ENCODE measurements at regions not wholly inside any gene's neighbourhood (a gene's known extent, or its start where the extent isn't known, plus 50 kb on each side); places are given as distances from the start of the nearest gene placed in this dataset.

DNA sequence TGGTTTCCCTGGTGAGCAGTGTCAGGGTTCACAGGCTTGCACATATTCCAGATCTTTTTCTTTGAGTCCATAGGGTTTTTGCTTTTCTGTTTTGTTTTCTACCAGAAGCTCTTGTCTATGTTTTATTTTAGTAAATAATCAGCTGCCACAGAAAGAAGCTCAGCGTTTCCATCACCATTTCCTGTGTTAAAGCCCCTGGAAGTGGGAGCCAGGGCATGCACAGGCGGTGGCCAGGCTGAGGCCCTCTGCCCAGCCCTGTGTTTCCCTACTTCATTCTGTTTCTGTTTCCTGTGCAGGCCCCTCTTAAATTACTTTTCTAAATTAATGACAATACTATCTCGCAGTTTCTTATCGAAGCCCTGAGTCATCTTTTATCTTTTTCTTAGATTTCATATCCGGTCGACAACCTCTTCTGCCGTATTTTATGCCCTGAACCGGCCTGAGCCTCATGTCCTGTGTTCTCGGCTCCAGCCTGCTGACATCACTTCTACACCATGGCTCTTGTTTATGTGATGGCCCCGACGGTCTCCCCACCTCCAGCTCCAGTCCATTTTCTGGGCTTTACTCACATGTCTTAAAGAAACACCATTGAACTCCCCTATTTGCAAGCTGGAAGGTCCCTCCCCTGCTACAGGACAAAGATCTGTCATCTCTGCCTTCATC is 442.2 kb downstream of the TCERG1L start:
- Histone ChIP-seq H3K27ac (no peak overlapping the region), H3K27me3 (no peaks in the 10 kb centered on the region), H3K4me1 (no peaks in the 10 kb centered on the region), H3K36me3 (no peaks in the 10 kb centered on the region), H3K4me3 (no peak overlapping the region), H3K9me3 (no peaks in the 10 kb centered on the region)
- no peak for DNase-seq (ENCODE audit: low spot score in 2 of 2)
- TF ChIP-seq POLR2A (IDR thresholded peaks at IDR 0.05) (no peak), EP300 (IDR thresholded peaks at IDR 0.05) (no peak), CTCF (IDR thresholded peaks at IDR 0.05) (no peak)
- 59 to 70% methylated on average over 11 of the region's 11 CpGs for WGBS, 2 donors

DNA sequence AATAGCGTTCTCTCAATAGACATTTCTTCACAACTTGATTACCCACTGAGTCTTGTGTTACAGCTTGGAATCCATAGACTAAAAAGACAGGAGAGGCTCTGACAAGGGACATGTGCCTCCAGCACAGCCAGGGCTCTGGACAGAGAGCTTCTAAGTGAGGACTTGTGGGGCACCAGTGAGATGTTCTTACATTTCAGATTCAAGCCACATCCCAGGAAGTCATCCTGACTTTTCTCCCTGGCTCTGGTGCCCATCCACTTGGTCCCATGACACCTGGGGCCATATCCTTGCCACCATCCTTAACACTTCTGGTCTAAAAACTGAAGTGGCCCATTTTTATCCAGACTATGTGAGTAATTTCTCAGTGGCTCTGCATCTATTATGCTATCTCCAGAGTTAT is 440.1 kb downstream of the TCERG1L start:
- Histone ChIP-seq H3K27ac (no peak overlapping the region), H3K9me3 (no peaks in the 10 kb centered on the region), H3K4me1 (no peaks in the 10 kb centered on the region), H3K4me3 (no peak overlapping the region), H3K27me3 (no peaks in the 10 kb centered on the region), H3K36me3 (no peaks in the 10 kb centered on the region)
- TF ChIP-seq EP300 (IDR thresholded peaks at IDR 0.05) (no peak), CTCF (IDR thresholded peaks at IDR 0.05) (no peak), POLR2A (IDR thresholded peaks at IDR 0.05) (no peak)
- WGBS, 2 donors = 42 to 86% methylated on average over 1 of the region's 1 CpG
- DNase-seq (ENCODE audit: low spot score in 2 of 2) = no peak

GRCh38 chr10:130873636-130874035 is 437.9 kb downstream of the TCERG1L start:
- Histone ChIP-seq H3K27ac (no peak overlapping the region), H3K4me1 (no peaks in the 10 kb centered on the region), H3K27me3 (no peaks in the 10 kb centered on the region), H3K36me3 (no peaks in the 10 kb centered on the region), H3K4me3 (no peak overlapping the region), H3K9me3 (no peaks in the 10 kb centered on the region)
- TF ChIP-seq POLR2A (IDR thresholded peaks at IDR 0.05) (no peak), CTCF (IDR thresholded peaks at IDR 0.05) (no peak), EP300 (IDR thresholded peaks at IDR 0.05) (no peak)
- 81 to 82% methylated on average over 1 of the region's 1 CpG for whole genome bisulfite sequencing, 2 donors
- DNase-seq (ENCODE audit: low spot score in 2 of 2) = no peak

DNA sequence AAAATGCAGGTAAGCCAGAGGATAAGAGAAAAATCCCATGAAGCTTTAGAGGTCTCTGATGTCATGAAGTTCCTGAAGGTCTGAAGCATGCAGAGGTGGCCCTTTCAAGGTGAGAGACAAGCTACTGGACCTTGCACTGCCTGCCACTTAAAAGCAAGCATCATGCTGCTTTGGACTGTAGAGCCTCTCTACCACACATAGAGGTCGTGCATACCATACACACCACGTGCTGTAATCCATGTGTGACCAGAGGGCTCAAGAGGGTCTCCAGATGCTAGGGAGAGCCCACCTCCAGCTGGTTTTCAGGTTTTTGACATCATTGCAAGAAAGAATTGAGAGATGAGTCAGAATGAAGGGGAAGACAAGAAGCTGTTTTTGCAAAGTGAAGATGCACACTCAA is 436.4 kb downstream of the TCERG1L start:
- WGBS, 2 donors = 44 to 59% methylated on average over 2 of the region's 2 CpGs
- H3K4me1 ChIP-seq = no peaks in the 10 kb centered on the region
- no peak overlapping the region for H3K4me3 ChIP-seq
- H3K9me3 ChIP-seq = no peaks in the 10 kb centered on the region
- no peak overlapping the region for H3K27ac ChIP-seq
- TF ChIP-seq POLR2A (IDR thresholded peaks at IDR 0.05) (no peak), EP300 (IDR thresholded peaks at IDR 0.05) (no peak), CTCF (IDR thresholded peaks at IDR 0.05) (no peak)
- no peaks in the 10 kb centered on the region for H3K36me3 ChIP-seq
- no peak for DNase-seq (ENCODE audit: low spot score in 2 of 2)
- no peaks in the 10 kb centered on the region for H3K27me3 ChIP-seq

GRCh38 chr10:130875897-130876472 is 435.5 kb downstream of the TCERG1L start:
- Histone ChIP-seq H3K36me3 (no peaks in the 10 kb centered on the region), H3K4me3 (no peak overlapping the region), H3K27me3 (no peaks in the 10 kb centered on the region), H3K9me3 (no peaks in the 10 kb centered on the region), H3K27ac (no peak overlapping the region), H3K4me1 (no peaks in the 10 kb centered on the region)
- WGBS, 2 donors = 85 to 89% methylated on average over 6 to 7 of the region's 7 CpGs
- TF ChIP-seq CTCF (IDR thresholded peaks at IDR 0.05) (no peak), POLR2A (IDR thresholded peaks at IDR 0.05) (no peak), EP300 (IDR thresholded peaks at IDR 0.05) (no peak)
- no peak for DNase-seq (ENCODE audit: low spot score in 2 of 2)
